Thymus (tissue), 11 donors: ENCODE measurements at regions not wholly inside any gene's neighbourhood (a gene's known extent, or its start where the extent isn't known, plus 50 kb on each side); places are given as distances from the start of the nearest gene placed in this dataset.

Source experiments
- DNase-seq, 9 donors: peaks; one replicate each; pipeline ENCODE4 v3.0.0-alpha.2; 2013; ENCODE audit warnings: low spot score in 9 of 9, low read depth in 6 of 9, missing footprints in 1 of 9
- H3K27ac ChIP-seq, 2 donors: one replicate each; pipeline ENCODE4 v1.5.1; 2013; ENCODE audit warnings: control low read depth in 1 of 2, low read depth in 1 of 2, low read length in 1 of 2, mild to moderate bottlenecking in 1 of 2, moderate library complexity in 1 of 2
- H3K27me3 ChIP-seq, 2 donors: one replicate each; pipeline ENCODE4 v1.5.1; 2013; ENCODE audit warnings: low read length in 1 of 2; ENCODE audit not compliant: control insufficient read depth in 2 of 2, insufficient read depth in 1 of 2
- H3K36me3 ChIP-seq, 2 donors: one replicate each; pipeline ENCODE4 v1.5.1; 2013; ENCODE audit warnings: low read length in 1 of 2, mild to moderate bottlenecking in 1 of 2, moderate library complexity in 1 of 2; ENCODE audit not compliant: control insufficient read depth in 2 of 2, insufficient read depth in 2 of 2
- H3K4me1 ChIP-seq, 2 donors: one replicate each; pipeline ENCODE4 v1.5.1; 2013; ENCODE audit warnings: low read length in 2 of 2; ENCODE audit not compliant: control insufficient read depth in 2 of 2, insufficient read depth in 2 of 2
- H3K4me3 ChIP-seq, 2 donors: one replicate each; pipeline ENCODE4 v1.5.1; 2013; ENCODE audit warnings: low read length in 2 of 2, control low read depth in 1 of 2, mild to moderate bottlenecking in 1 of 2
- H3K9me3 ChIP-seq, 2 donors: one replicate each; pipeline ENCODE4 v1.5.1; 2013; ENCODE audit warnings: low read length in 1 of 2, mild to moderate bottlenecking in 1 of 2; ENCODE audit not compliant: control insufficient read depth in 2 of 2, insufficient read depth in 1 of 2
- WGBS: extraction: QIAGEN DNeasy Blood & Tissue Kit; methylation state at CpG from one replicate; pipeline ENCODE4 v1.1.7; 2013; 5-methylcytosine and 5-hydroxymethylcytosine counted together
- donor health status: healthy.

- DNase-seq = no peak
- Histone ChIP-seq H3K9me3 (no peaks in the 10 kb centered on the region), H3K4me3 (no peak overlapping the region)
Measured at GRCh38 chr4:41325901-41326300, 69.2 kb downstream of the UCHL1 start.

GRCh38 chr4:41326776-41327175 lies 70.0 kb downstream of the UCHL1 start:
- Histone ChIP-seq H3K27ac (no peak overlapping the region), H3K4me3 (no peak overlapping the region), H3K4me1 (no peaks in the 10 kb centered on the region), H3K9me3 (no peaks in the 10 kb centered on the region), H3K36me3 (no peaks in the 10 kb centered on the region), H3K27me3 (no peaks in the 10 kb centered on the region)
- no peak for DNase-seq
- 100% methylated on average over 1 of the region's 1 CpG for WGBS

More at GRCh38 chr4:41325901-41326300, 69.2 kb downstream of the UCHL1 start:
- no peak overlapping the region for H3K27ac ChIP-seq
- no peaks in the 10 kb centered on the region for H3K4me1 ChIP-seq
- no peaks in the 10 kb centered on the region for H3K36me3 ChIP-seq
- H3K27me3 ChIP-seq = no peaks in the 10 kb centered on the region

- Histone ChIP-seq H3K9me3 (no peaks in the 10 kb centered on the region), H3K4me3 (no peak overlapping the region), H3K27me3 (no peaks in the 10 kb centered on the region), H3K36me3 (no peaks in the 10 kb centered on the region), H3K27ac (no peak overlapping the region), H3K4me1 (no peaks in the 10 kb centered on the region)
- no peak for DNase-seq
- WGBS = 90% methylated on average over 6 of the region's 6 CpGs
Measured at GRCh38 chr4:41327770-41328169, 71.0 kb downstream of the UCHL1 start.

- Histone ChIP-seq H3K27me3 (no peaks in the 10 kb centered on the region), H3K4me3 (no peak overlapping the region), H3K36me3 (no peaks in the 10 kb centered on the region), H3K27ac (no peak overlapping the region), H3K4me1 (no peaks in the 10 kb centered on the region), H3K9me3 (no peaks in the 10 kb centered on the region)
- WGBS = 92% methylated on average over 4 of the region's 4 CpGs
- DNase-seq = no peak
Measured at GRCh38 chr4:41329361-41329760, 72.6 kb downstream of the UCHL1 start.

GRCh38 chr4:41331224-41331623 lies 74.5 kb downstream of the UCHL1 start:
- Histone ChIP-seq H3K36me3 (no peaks in the 10 kb centered on the region), H3K4me3 (no peak overlapping the region), H3K27ac (no peak overlapping the region), H3K4me1 (no peaks in the 10 kb centered on the region), H3K27me3 (no peaks in the 10 kb centered on the region), H3K9me3 (no peaks in the 10 kb centered on the region)
- 43% methylated on average over 2 of the region's 2 CpGs for WGBS
- DNase-seq = no peak

- DNase-seq = no peak
- Histone ChIP-seq H3K27ac (no peak overlapping the region), H3K9me3 (no peaks in the 10 kb centered on the region), H3K36me3 (no peaks in the 10 kb centered on the region), H3K27me3 (no peaks in the 10 kb centered on the region), H3K4me3 (no peak overlapping the region), H3K4me1 (no peaks in the 10 kb centered on the region)
- 63% methylated on average over 3 of the region's 3 CpGs for WGBS
Measured at GRCh38 chr4:41332510-41333054, 75.9 kb downstream of the UCHL1 start.

GRCh38 chr4:41334182-41334581 lies 77.5 kb downstream of the UCHL1 start:
- Histone ChIP-seq H3K27ac (no peak overlapping the region), H3K9me3 (no peaks in the 10 kb centered on the region), H3K27me3 (no peaks in the 10 kb centered on the region), H3K4me3 (no peak overlapping the region), H3K36me3 (no peaks in the 10 kb centered on the region), H3K4me1 (no peaks in the 10 kb centered on the region)
- 85% methylated on average over 2 of the region's 2 CpGs for WGBS
- DNase-seq = peak in 2 of 9 donors; percentile 4 to 5

- H3K36me3 ChIP-seq = no peaks in the 10 kb centered on the region
- no peaks in the 10 kb centered on the region for H3K4me1 ChIP-seq
- no peaks in the 10 kb centered on the region for H3K27me3 ChIP-seq
- H3K9me3 ChIP-seq = no peaks in the 10 kb centered on the region
- no peak overlapping the region for H3K4me3 ChIP-seq
- no peak for DNase-seq
- no peak overlapping the region for H3K27ac ChIP-seq
- 74% methylated on average over 10 of the region's 10 CpGs for WGBS
Measured at GRCh38 chr4:41339812-41340809, 83.4 kb downstream of the UCHL1 start.

GRCh38 chr4:41346306-41347061 lies 89.8 kb downstream of the UCHL1 start:
- Histone ChIP-seq H3K9me3 (peaks cover 0 to 3% of the 10 kb centered on the region in 2 donors), H3K27me3 (no peaks in the 10 kb centered on the region), H3K4me3 (no peak overlapping the region), H3K36me3 (no peaks in the 10 kb centered on the region), H3K4me1 (no peaks in the 10 kb centered on the region), H3K27ac (no peak overlapping the region)
- WGBS = 86% methylated on average over 3 of the region's 3 CpGs
- DNase-seq = no peak
